ENCODE measurements at regions not wholly inside any gene's neighbourhood (a gene's known extent, or its start where the extent isn't known, plus 50 kb on each side); places are given as distances from the start of the nearest gene placed in this dataset.

DNA sequence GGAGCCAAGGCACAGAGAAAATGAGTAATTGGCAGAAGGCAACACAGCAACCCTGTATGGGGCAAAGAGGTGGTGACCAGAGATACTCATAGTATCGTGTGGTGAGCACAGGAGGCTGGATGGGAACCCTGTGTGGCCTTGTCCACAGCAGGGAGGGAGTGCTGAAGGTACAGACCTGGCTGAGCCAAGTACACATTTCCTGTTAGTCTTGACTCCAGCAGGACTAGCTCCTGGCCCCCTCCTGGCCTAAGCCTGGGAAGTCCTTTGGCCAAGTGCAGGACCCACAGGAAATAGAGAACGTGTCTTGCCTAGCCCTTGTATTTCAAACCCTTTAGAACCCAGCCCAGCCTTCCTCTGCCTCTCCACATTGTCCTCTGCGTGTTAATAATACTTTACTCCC, 289.8 kb upstream of the PWP1 start:
- TF ChIP-seq, protein P1, sequence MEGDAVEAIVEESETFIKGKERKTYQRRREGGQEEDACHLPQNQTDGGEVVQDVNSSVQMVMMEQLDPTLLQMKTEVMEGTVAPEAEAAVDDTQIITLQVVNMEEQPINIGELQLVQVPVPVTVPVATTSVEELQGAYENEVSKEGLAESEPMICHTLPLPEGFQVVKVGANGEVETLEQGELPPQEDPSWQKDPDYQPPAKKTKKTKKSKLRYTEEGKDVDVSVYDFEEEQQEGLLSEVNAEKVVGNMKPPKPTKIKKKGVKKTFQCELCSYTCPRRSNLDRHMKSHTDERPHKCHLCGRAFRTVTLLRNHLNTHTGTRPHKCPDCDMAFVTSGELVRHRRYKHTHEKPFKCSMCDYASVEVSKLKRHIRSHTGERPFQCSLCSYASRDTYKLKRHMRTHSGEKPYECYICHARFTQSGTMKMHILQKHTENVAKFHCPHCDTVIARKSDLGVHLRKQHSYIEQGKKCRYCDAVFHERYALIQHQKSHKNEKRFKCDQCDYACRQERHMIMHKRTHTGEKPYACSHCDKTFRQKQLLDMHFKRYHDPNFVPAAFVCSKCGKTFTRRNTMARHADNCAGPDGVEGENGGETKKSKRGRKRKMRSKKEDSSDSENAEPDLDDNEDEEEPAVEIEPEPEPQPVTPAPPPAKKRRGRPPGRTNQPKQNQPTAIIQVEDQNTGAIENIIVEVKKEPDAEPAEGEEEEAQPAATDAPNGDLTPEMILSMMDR (IDR thresholded peaks at IDR 0.05) = no peak
- no peak for TF ChIP-seq POLR2A (IDR thresholded peaks at IDR 0.05)

All from Peyer's patch (tissue), 4 donors.